ENCODE measurements at regions not wholly inside any gene's neighbourhood (a gene's known extent, or its start where the extent isn't known, plus 50 kb on each side); places are given as distances from the start of the nearest gene placed in this dataset.

- no peak for DNase-seq
Observed at GRCh38 chr3:127483902-127484591, 106.5 kb downstream of the TPRA1 start.

- DNase-seq, result no peak
Observed at GRCh38 chr3:127483005-127483641, 107.4 kb downstream of the TPRA1 start.

- DNase-seq, result no peak
Observed at GRCh38 chr3:127482216-127483004, 108.1 kb downstream of the TPRA1 start.

DNA sequence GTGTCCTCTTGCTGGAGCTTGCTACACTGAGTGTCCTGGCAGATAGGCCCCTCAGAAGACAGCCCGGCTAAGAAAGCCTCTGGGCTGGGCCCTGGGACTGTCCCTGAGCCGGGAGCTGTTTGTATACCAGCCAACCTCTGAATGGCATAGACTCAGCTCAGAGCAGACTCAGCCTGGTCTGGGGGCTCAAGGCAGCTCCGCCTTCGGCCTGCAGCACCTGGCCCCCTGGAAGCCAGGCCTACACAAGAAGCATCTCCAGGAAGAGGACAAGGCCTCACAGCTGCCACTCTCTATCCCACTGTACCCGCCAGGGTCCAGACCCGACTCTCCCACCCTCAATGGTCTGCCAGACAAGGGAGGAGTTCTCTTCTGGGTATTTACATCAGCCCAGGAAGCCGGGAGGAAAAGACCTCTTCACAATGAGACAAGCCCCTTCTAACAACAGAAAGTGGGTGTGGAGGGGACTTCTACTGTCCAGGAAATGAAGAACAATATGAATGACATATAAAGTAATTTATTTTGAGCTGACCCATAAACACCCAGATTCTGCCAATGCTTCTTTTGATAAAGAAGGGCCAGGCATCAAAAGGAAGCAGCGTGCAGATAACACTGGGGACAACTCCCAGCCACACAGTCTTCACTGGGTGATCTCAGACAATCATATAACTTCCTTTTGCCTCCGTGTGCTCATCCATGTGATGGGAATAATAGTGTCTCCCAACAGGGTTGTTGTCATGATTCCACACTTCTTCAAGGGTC, 110.2 kb downstream of the TPRA1 start:
- no peak for DNase-seq

GRCh38 chr3:127479449-127479848, 111.1 kb downstream of the TPRA1 start:
- DNase-seq, result no peak

GRCh38 chr3:127478922-127479321, 111.6 kb downstream of the TPRA1 start:
- DNase-seq, result no peak

DNA sequence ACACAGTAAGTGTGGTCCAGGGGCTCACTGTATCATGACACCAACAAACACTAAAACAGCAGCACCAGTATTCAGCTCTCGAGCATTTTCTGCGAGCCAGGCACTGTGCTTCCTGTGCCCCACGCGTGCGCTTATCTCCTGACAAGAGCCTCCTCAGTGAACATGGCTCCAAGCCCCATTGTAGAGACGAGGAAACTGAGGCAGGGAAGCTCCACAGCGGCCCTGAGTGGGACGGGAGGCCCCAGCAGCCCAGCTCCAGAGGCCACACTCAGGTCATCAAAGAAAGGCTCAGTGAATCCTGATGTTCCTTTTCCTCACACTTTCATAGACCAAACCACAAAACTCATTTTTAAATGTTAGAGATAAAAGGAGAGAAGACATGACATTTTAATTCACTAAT, 113.1 kb downstream of the TPRA1 start:
- DNase-seq, result no peak

GRCh38 chr3:127476936-127477335, 113.6 kb downstream of the TPRA1 start:
- DNase-seq, result no peak

DNA sequence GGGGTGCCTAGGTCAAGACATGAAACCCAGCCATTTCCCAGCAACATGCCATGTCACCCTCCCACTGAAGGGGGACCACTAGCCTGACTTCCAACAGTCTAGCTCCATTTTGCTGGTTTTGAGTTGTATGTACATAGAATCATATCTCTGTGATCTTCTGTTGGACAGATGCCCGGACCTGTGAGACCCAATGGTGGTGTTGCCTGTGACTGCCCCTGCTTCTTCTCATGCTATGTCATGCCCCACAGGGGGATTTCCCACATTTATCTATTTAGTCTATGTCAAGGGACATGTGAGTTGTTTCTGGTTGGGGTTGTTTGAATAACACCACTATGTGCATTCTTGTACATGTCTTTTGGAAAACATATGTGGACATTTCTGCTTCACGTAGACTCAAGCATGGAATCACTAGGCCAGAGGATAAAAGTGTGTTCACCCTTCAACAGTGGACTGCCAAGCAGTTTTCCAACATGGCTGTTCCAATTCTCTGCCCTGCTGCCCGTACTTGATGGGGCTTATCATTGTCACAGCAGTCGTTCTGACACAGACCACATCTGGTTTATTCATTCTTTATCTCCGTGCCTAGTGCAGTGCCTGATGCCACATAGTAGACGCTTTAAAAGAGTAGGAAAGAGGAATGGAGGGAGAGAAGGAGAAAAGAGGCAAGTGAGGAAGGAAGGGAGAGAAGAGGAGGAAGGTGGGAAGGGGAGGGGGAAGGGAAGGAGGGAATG, 114.4 kb downstream of the TPRA1 start:
- DNase-seq, result no peak

- DNase-seq, result no peak
Observed at GRCh38 chr3:127475391-127475790, 115.1 kb downstream of the TPRA1 start.

DNA sequence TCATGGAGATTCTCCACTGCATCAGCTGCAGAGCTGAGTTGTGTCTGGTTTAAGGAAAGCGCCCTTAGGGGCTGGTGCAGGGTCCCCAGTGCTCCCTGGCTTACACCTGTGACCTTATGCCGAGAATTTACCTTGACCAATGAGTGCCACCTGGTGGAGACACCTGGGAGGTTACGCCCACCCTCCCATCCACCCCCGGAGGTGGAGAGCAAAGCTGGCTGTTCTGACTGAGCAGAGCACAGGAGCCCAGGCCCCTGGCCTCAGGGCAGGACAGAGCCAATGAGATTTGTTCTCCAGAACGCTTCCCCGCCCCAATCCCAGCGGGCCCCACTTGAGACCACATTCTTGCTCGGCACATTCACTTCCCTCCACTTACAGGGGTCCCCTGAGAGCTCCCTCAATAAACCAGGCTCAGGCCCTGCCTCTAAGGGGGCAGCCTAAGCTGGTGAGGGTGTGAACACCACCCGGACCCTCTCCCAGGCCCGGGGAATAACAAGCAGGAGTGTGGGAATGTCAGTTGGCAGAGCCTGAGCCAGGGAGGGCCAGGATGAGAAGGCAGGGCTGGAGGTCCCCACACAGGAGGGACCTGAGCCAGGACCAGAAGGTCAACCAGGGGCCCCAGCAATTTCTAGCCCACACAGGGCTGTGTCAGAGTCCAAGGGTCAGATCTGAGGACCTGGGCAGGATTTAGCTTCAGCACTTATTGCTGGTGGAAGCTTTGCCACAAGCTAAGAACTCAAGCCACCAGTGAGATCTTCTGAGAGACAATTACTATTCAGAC, 117.1 kb downstream of the TPRA1 start:
- DNase-seq, result no peak

DNA sequence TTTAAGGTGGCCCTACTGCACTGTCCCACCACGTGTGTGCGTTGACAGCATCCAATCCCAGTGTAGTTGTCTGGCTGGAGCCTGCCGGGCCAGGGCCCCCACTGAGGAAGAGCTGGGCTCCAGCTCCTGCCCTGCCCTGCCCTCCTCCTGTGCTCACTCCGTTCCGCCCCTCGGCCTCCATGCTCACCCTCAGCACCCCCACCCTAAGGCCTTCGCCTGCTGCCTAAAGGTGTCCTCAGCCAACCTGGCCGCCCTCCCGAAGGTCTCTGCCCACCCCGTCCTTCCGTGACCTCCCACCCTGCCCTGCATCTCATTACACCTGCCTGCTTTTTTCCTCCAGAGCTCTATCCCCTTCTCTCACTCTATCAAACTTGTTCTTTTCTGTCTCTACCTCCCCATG, 118.0 kb downstream of the TPRA1 start:
- no peak for DNase-seq

DNA sequence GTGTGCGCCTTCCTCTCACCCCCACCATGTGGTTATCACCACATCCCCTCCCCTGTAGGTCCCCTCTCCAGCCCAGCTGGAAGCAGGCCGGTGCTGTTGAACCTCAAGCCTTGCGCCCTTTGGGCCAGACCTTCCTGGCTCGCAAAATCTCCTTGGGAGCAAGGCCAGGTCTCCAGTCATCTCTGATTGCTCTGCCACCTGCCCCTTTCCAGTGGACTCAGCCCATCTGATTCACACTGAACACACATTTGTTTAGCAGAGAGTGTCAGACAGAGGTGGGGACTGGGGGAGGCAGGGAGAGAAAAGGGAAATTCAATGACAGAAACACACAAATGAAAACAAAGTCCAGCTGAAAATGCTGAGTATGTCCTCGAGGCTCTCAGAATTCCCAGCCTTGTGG, 119.4 kb downstream of the TPRA1 start:
- DNase-seq, result no peak

DNA sequence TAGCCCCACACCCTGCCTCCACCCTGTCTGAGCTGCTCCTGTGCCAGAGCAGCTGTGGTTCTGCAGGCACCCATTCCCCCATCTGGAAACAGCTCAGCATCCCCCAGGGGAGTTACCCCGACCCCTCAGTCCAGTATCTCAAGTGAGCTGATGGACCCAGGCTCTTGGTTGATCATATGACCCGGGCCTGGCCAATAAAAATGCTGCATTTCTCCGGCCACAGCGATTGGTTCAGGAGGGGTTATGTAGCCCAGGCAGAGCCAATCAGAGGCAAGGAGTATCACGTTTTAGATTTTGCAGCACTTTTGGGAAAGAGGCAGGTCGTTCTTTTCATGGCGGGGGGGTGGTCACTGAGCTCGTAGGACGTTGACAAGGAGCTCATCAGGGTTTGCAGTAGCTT, 120.8 kb downstream of the TPRA1 start:
- DNase-seq, result no peak

GRCh38 chr3:127467391-127467790, 123.1 kb downstream of the TPRA1 start:
- DNase-seq, result no peak

DNA sequence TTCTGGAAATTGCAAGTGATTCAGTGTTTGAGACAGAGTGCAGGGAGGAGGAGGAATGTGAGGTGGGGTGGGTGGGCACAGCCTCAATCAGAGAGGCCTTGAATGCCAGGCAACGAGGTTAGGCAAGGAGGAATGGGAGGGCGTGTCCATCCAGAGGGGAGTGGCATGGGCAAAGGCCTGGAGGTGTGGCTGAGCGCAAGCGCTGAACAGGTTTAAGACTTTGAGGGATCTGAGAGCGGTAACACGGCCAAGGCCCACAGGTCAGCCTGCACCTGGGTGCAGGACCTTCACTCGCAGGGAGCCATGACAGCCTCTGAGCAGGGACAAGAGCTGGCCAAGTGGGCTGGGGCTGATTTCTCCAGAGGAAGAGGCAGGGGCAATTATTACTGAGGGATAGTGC, 125.9 kb downstream of the TPRA1 start:
- DNase-seq, result no peak

DNA sequence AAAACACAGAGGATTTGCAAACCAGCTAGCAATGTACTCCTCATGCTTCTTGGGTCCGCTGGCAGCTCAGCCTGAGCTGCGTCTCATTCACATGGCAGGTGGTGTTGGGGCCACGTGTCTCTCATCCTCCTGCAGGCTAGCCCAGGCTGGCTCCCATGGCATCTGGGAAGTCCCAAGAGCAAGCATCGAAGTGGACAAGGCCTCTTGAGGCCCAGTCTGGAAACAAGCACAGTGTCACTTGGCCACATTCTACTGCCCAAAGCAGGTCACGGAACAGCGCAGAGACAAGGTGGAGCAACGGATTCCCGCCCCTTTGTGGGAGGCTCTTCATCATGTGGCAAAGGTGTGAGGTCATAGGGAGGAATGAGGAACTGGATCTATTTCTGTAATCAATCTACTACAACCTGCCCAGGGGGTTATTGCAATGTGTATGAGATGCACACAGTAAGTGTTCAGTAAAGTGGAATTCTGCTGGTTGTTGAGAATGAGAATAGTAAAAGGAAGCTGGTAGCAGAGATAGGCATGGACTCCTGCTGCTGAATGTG, 128.3 kb downstream of the TPRA1 start:
- DNase-seq, result no peak

DNA sequence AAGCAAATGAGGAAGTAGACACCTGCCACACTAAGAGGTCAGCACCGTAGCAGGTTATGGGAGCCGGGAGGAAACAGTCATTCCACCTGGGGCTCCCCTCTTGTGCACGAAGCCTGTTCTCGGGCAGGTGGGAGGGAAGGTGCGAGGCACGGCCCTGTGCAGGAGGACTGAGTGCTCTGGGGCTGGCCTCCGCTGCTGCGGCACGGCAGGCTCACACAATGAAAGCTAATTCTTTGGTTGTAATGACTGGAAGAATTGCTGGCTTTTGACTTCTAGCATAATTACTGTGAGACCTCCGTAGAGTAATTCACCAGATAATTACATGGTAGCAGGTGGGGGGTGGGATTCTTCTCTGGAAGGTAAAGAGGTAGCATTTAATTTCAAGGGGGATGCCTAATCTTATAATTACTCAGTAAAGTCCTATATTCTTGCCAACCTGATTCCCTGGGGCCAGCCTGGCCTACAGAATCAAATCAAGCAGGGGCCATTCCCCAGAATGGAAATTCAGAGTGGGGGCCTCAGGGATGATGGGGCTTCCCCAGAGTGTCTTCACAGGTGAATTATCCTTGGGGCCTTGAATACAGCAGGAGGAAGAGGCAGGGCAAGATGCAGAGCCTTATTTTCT, 129.1 kb downstream of the TPRA1 start:
- no peak for DNase-seq

DNA sequence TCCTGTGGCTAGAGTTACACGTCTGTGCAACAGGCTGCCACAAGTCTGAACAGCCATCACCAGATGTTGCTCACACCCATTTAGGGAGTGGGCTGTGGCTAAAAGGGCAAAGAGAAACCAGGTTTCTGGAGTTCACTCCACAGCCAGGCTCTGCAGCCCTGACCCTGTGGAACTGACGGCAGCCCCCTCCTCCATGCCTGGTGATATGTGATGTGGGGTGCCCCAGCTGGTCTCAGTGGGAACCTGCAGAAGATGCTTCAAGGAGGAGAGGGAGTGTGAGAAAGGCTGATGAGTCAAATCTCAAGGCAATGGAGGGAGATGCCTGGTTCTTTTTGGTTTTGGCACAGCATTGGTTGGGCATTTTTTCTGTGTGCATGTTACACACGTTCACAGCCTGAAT, 130.6 kb downstream of the TPRA1 start:
- DNase-seq, result no peak

- no peak for DNase-seq
Observed at GRCh38 chr3:127458696-127459604, 131.6 kb downstream of the TPRA1 start.

All from NCI-H446 treated with DMSO at 0.1 percent for 48 hours (cell line).